ENCODE measurements at regions not wholly inside any gene's neighbourhood (a gene's known extent, or its start where the extent isn't known, plus 50 kb on each side); places are given as distances from the start of the nearest gene placed in this dataset.
"Not testable (repeated sequence)": the region's sequence is repeated elsewhere in the genome, so short reads cannot be mapped to it uniquely, and the experiment has no call there.

GRCh38 chr14:38646391-38646790 is 390.5 kb upstream of the CLEC14A start:
- H3K4me3 Mint-ChIP-seq: no peak overlapping the region
- H3K27ac Mint-ChIP-seq: no peak overlapping the region
- no peaks in the 10 kb centered on the region for H3K4me1 Mint-ChIP-seq
- peaks cover 0 to 28% (median 3%) of the 10 kb centered on the region in 6 donors for H3K9me3 Mint-ChIP-seq
- H3K36me3 Mint-ChIP-seq: no peaks in the 10 kb centered on the region
- no peaks in the 10 kb centered on the region for H3K27me3 Mint-ChIP-seq (ENCODE audit: low read depth in 3 of 3)
- no peak for DNase-seq

GRCh38 chr14:38634913-38635312 is 379.0 kb upstream of the CLEC14A start:
- not testable (repeated sequence) for H3K36me3 Mint-ChIP-seq; H3K4me3 Mint-ChIP-seq; H3K27me3 Mint-ChIP-seq (ENCODE audit: low read depth in 3 of 3); H3K27ac Mint-ChIP-seq; H3K4me1 Mint-ChIP-seq; DNase-seq
- H3K9me3 Mint-ChIP-seq: peaks cover 8 to 42% (median 16%) of the 10 kb centered on the region in 6 donors

- no peak for DNase-seq
- H3K9me3 Mint-ChIP-seq: peaks cover 8 to 51% (median 19%) of the 10 kb centered on the region in 6 donors
- H3K27me3 Mint-ChIP-seq (ENCODE audit: low read depth in 3 of 3): peaks cover 0 to 3% (median 0%) of the 10 kb centered on the region in 3 donors
- H3K27ac Mint-ChIP-seq: no peak overlapping the region
- no peaks in the 10 kb centered on the region for H3K36me3 Mint-ChIP-seq
- no peaks in the 10 kb centered on the region for H3K4me1 Mint-ChIP-seq
- H3K4me3 Mint-ChIP-seq: no peak overlapping the region
Measured at GRCh38 chr14:38629412-38629811, 373.5 kb upstream of the CLEC14A start.

GRCh38 chr14:38627163-38627562 is 371.3 kb upstream of the CLEC14A start:
- H3K9me3 Mint-ChIP-seq: peaks cover 3 to 51% (median 11%) of the 10 kb centered on the region in 6 donors
- no peak overlapping the region for H3K27ac Mint-ChIP-seq
- H3K4me3 Mint-ChIP-seq: no peak overlapping the region
- H3K36me3 Mint-ChIP-seq: no peaks in the 10 kb centered on the region
- H3K4me1 Mint-ChIP-seq: no peaks in the 10 kb centered on the region
- no peak for DNase-seq
- peaks cover 0 to 3% (median 0%) of the 10 kb centered on the region in 3 donors for H3K27me3 Mint-ChIP-seq (ENCODE audit: low read depth in 3 of 3)

GRCh38 chr14:38623661-38624060 is 367.8 kb upstream of the CLEC14A start:
- H3K27me3 Mint-ChIP-seq (ENCODE audit: low read depth in 3 of 3): peaks cover 0 to 2% (median 2%) of the 10 kb centered on the region in 3 donors
- no peaks in the 10 kb centered on the region for H3K36me3 Mint-ChIP-seq
- peaks cover 3 to 30% (median 13%) of the 10 kb centered on the region in 6 donors for H3K9me3 Mint-ChIP-seq
- no peak overlapping the region for H3K27ac Mint-ChIP-seq
- no peak for DNase-seq
- no peak overlapping the region for H3K4me3 Mint-ChIP-seq
- H3K4me1 Mint-ChIP-seq: no peaks in the 10 kb centered on the region

- no peak for DNase-seq
- peaks cover 0 to 2% (median 0%) of the 10 kb centered on the region in 3 donors for H3K27me3 Mint-ChIP-seq (ENCODE audit: low read depth in 3 of 3)
- H3K36me3 Mint-ChIP-seq: no peaks in the 10 kb centered on the region
- H3K9me3 Mint-ChIP-seq: peaks cover 3 to 30% (median 11%) of the 10 kb centered on the region in 6 donors
- H3K4me3 Mint-ChIP-seq: no peak overlapping the region
- no peak overlapping the region for H3K27ac Mint-ChIP-seq
- no peaks in the 10 kb centered on the region for H3K4me1 Mint-ChIP-seq
Measured at GRCh38 chr14:38618514-38618913, 362.6 kb upstream of the CLEC14A start.

- DNase-seq: no peak
- H3K27ac Mint-ChIP-seq: no peak overlapping the region
- no peaks in the 10 kb centered on the region for H3K36me3 Mint-ChIP-seq
- H3K9me3 Mint-ChIP-seq: peaks cover 3 to 25% (median 9%) of the 10 kb centered on the region in 6 donors
- no peak overlapping the region for H3K4me3 Mint-ChIP-seq
- no peaks in the 10 kb centered on the region for H3K4me1 Mint-ChIP-seq
- H3K27me3 Mint-ChIP-seq (ENCODE audit: low read depth in 3 of 3): peaks cover 0 to 2% (median 0%) of the 10 kb centered on the region in 3 donors
Measured at GRCh38 chr14:38616959-38617358, 361.1 kb upstream of the CLEC14A start.

GRCh38 chr14:38611928-38612327 is 356.0 kb upstream of the CLEC14A start:
- H3K4me1 Mint-ChIP-seq: no peaks in the 10 kb centered on the region
- no peak overlapping the region for H3K4me3 Mint-ChIP-seq
- peaks cover 2 to 29% (median 11%) of the 10 kb centered on the region in 6 donors for H3K9me3 Mint-ChIP-seq
- H3K36me3 Mint-ChIP-seq: no peaks in the 10 kb centered on the region
- no peak overlapping the region for H3K27ac Mint-ChIP-seq
- no peak for DNase-seq
- H3K27me3 Mint-ChIP-seq (ENCODE audit: low read depth in 3 of 3): peaks cover 0 to 4% (median 3%) of the 10 kb centered on the region in 3 donors

GRCh38 chr14:38608244-38608643 is 352.4 kb upstream of the CLEC14A start:
- H3K4me1 Mint-ChIP-seq: no peaks in the 10 kb centered on the region

GRCh38 chr14:38605193-38606114 is 349.6 kb upstream of the CLEC14A start:
- DNase-seq: no peak
- Mint-ChIP-seq H3K4me1 (no peaks in the 10 kb centered on the region), H3K27me3 (ENCODE audit: low read depth in 3 of 3) (peaks cover 0 to 3% (median 2%) of the 10 kb centered on the region in 3 donors), H3K27ac (no peak overlapping the region), H3K9me3 (peaks cover 2 to 27% (median 13%) of the 10 kb centered on the region in 6 donors), H3K4me3 (no peak overlapping the region), H3K36me3 (no peaks in the 10 kb centered on the region)

More at GRCh38 chr14:38608244-38608643, 352.4 kb upstream of the CLEC14A start:
- H3K4me3 Mint-ChIP-seq: no peak overlapping the region
- H3K27me3 Mint-ChIP-seq (ENCODE audit: low read depth in 3 of 3): peaks cover 0 to 4% (median 3%) of the 10 kb centered on the region in 3 donors
- no peaks in the 10 kb centered on the region for H3K36me3 Mint-ChIP-seq
- H3K9me3 Mint-ChIP-seq: peaks cover 2 to 29% (median 10%) of the 10 kb centered on the region in 6 donors
- H3K27ac Mint-ChIP-seq: no peak overlapping the region
- DNase-seq: no peak

- not testable (repeated sequence) for H3K4me3 Mint-ChIP-seq; H3K27me3 Mint-ChIP-seq (ENCODE audit: low read depth in 3 of 3)
Measured at GRCh38 chr14:38600572-38600971, 344.7 kb upstream of the CLEC14A start.

GRCh38 chr14:38593476-38593875 is 337.6 kb upstream of the CLEC14A start:
- no peak for DNase-seq
- H3K9me3 Mint-ChIP-seq: peaks cover 3 to 27% (median 11%) of the 10 kb centered on the region in 6 donors
- H3K4me3 Mint-ChIP-seq: no peak overlapping the region
- H3K4me1 Mint-ChIP-seq: no peaks in the 10 kb centered on the region
- no peaks in the 10 kb centered on the region for H3K36me3 Mint-ChIP-seq
- H3K27me3 Mint-ChIP-seq (ENCODE audit: low read depth in 3 of 3): peaks cover under 1 to 3% (median 1%) of the 10 kb centered on the region in 3 donors
- H3K27ac Mint-ChIP-seq: no peak overlapping the region

More at GRCh38 chr14:38600572-38600971, 344.7 kb upstream of the CLEC14A start:
- not testable (repeated sequence) for H3K27ac Mint-ChIP-seq, H3K36me3 Mint-ChIP-seq, H3K4me1 Mint-ChIP-seq, DNase-seq
- peaks cover 0 to 26% (median 7%) of the 10 kb centered on the region in 6 donors for H3K9me3 Mint-ChIP-seq

- no peaks in the 10 kb centered on the region for H3K36me3 Mint-ChIP-seq
- peaks cover 0 to 2% (median 1%) of the 10 kb centered on the region in 3 donors for H3K27me3 Mint-ChIP-seq (ENCODE audit: low read depth in 3 of 3)
- peaks cover 3 to 27% (median 12%) of the 10 kb centered on the region in 6 donors for H3K9me3 Mint-ChIP-seq
- H3K4me3 Mint-ChIP-seq: no peak overlapping the region
- no peak for DNase-seq
- no peak overlapping the region for H3K27ac Mint-ChIP-seq
- H3K4me1 Mint-ChIP-seq: no peaks in the 10 kb centered on the region
Measured at GRCh38 chr14:38592764-38593442, 337.0 kb upstream of the CLEC14A start.

Data from immature natural killer cell (primary cell).